ENCODE measurements at regions not wholly inside any gene's neighbourhood (a gene's known extent, or its start where the extent isn't known, plus 50 kb on each side); places are given as distances from the start of the nearest gene placed in this dataset.

- Histone ChIP-seq H3K9ac (replicated peaks; ENCODE audit: extremely low read depth, insufficient read depth, low read length) (no peak overlapping the region), H3K36me3 (ENCODE audit: control insufficient read depth in 2 of 2, extremely low read depth in 1 of 2, insufficient read depth in 2 of 2, low read length in 2 of 2) (no peaks in the 10 kb centered on the region), H3K27ac (ENCODE audit: insufficient read depth, low read depth, low read length) (no peak overlapping the region), H2AFZ (ENCODE audit: low read depth, low read length) (no peak overlapping the region), H3K27me3 (ENCODE audit: control insufficient read depth in 2 of 2, insufficient read depth in 2 of 2, low read length in 2 of 2) (no peaks in the 10 kb centered on the region), H3K4me2 (ENCODE audit: insufficient read depth, low read length) (no peak overlapping the region), H3K79me2 (ENCODE audit: control insufficient read depth, insufficient read depth, low read length) (no peaks in the 10 kb centered on the region), H3K4me1 (ENCODE audit: control insufficient read depth, extremely low read depth, insufficient read depth, low read length) (no peaks in the 10 kb centered on the region), H3K9me3 (replicated peaks; ENCODE audit: control insufficient read depth, insufficient read depth, low read length) (no peaks in the 10 kb centered on the region), H4K20me1 (replicated peaks; ENCODE audit: control insufficient read depth, extremely low read depth, insufficient read depth, low read length) (no peaks in the 10 kb centered on the region), H3K4me3 (replicated peaks in 1 of 3; ENCODE audit: insufficient read depth in 1 of 3, low read depth in 1 of 3, low read length in 3 of 3) (no peak overlapping the region), H3K9me1 (replicated peaks; ENCODE audit: control insufficient read depth, extremely low read depth, insufficient read depth, low read length) (no peaks in the 10 kb centered on the region)
- intact Hi-C loops (cut with micrococcal nuclease) (no loop called here), dilution Hi-C loops (cut with MboI; ENCODE audit: extremely low pct_ligation_motif_present, low sequenced_read_pairs) (no loop called here)
- no peak for DNase-seq (ENCODE audit: low read depth, low spot score)
- ChIA-PET POLR2A (no interaction called here), CTCF (no interaction called here)
- no peak for TF ChIP-seq POLR2A (IDR thresholded peaks at IDR 0.05; ENCODE audit: low read depth, low read length)
- TF ChIP-seq FOS (IDR thresholded peaks at IDR 0.05; ENCODE audit: borderline replicate concordance, insufficient read depth, low read length): no peak
- no peak for TF ChIP-seq POLR2AphosphoS5 (IDR thresholded peaks at IDR 0.05; ENCODE audit: insufficient read depth, low read depth, low read length)
- TF ChIP-seq JUN (IDR thresholded peaks at IDR 0.05; ENCODE audit: borderline replicate concordance, insufficient read depth, insufficient read length, low read depth): no peak
- no peak for TF ChIP-seq MYC (IDR thresholded peaks at IDR 0.05; ENCODE audit: low read depth, low read length)
- TF ChIP-seq CTCF (IDR thresholded peaks at IDR 0.05; ENCODE audit: extremely low read depth in 1 of 2, insufficient read depth in 1 of 2, low read depth in 1 of 2, low read length in 2 of 2): no peak
- TF ChIP-seq, protein P1, sequence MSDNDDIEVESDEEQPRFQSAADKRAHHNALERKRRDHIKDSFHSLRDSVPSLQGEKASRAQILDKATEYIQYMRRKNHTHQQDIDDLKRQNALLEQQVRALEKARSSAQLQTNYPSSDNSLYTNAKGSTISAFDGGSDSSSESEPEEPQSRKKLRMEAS (IDR thresholded peaks at IDR 0.05; ENCODE audit: insufficient read depth, insufficient read length): no peak
- TF ChIP-seq EZH2 (IDR thresholded peaks at IDR 0.05; ENCODE audit: borderline replicate concordance, low read depth, low read length, severe bottlenecking): no peak
- no peak for TF ChIP-seq GATA2 (IDR thresholded peaks at IDR 0.05; ENCODE audit: insufficient read depth, insufficient read length, low read depth, low read length)
- no peak for FAIRE-seq
- BruUV-seq (replicated peaks): no TSS peak
Observed at GRCh38 chr10:58885146-58885545, 291.3 kb upstream of the PHYHIPL start.

All from endothelial cell of umbilical vein (primary cell).